ENCODE measurements at regions not wholly inside any gene's neighbourhood (a gene's known extent, or its start where the extent isn't known, plus 50 kb on each side); places are given as distances from the start of the nearest gene placed in this dataset.

- Histone ChIP-seq H3K4me3 (ENCODE audit: low read length) (no peak overlapping the region), H3K9me3 (ENCODE audit: control insufficient read depth, insufficient read depth, low read length) (no peaks in the 10 kb centered on the region), H3K27ac (ENCODE audit: low read length) (no peak overlapping the region), H3K36me3 (ENCODE audit: control insufficient read depth, insufficient read depth, low read length) (no peaks in the 10 kb centered on the region), H3K4me1 (ENCODE audit: control insufficient read depth, insufficient read depth, low read length) (no peaks in the 10 kb centered on the region), H3K27me3 (ENCODE audit: control insufficient read depth, insufficient read depth, low read length) (no peaks in the 10 kb centered on the region)
- no CpG with 5 or more reads among the region's 10 CpGs for WGBS (ENCODE audit: insufficient coverage, insufficient read length)
- no peak for DNase-seq (ENCODE audit: low read depth, low spot score)
These were observed 103.2 kb upstream of the RALGPS2 start for GRCh38 chr1:178621822-178622221.

GRCh38 chr1:178625695-178626094 is 99.3 kb upstream of the RALGPS2 start:
- Histone ChIP-seq H3K4me1 (ENCODE audit: control insufficient read depth, insufficient read depth, low read length) (no peaks in the 10 kb centered on the region), H3K36me3 (ENCODE audit: control insufficient read depth, insufficient read depth, low read length) (no peaks in the 10 kb centered on the region), H3K4me3 (ENCODE audit: low read length) (no peak overlapping the region), H3K27me3 (ENCODE audit: control insufficient read depth, insufficient read depth, low read length) (no peaks in the 10 kb centered on the region), H3K27ac (ENCODE audit: low read length) (no peak overlapping the region), H3K9me3 (ENCODE audit: control insufficient read depth, insufficient read depth, low read length) (no peaks in the 10 kb centered on the region)
- no CpG with 5 or more reads among the region's 1 CpG for WGBS (ENCODE audit: insufficient coverage, insufficient read length)
- DNase-seq (ENCODE audit: low read depth, low spot score): no peak

GRCh38 chr1:178627037-178627436 is 98.0 kb upstream of the RALGPS2 start:
- no peak overlapping the region for H3K4me3 ChIP-seq (ENCODE audit: low read length)
- no CpG with 5 or more reads among the region's 2 CpGs for WGBS (ENCODE audit: insufficient coverage, insufficient read length)
- no peaks in the 10 kb centered on the region for H3K4me1 ChIP-seq (ENCODE audit: control insufficient read depth, insufficient read depth, low read length)
- no peaks in the 10 kb centered on the region for H3K9me3 ChIP-seq (ENCODE audit: control insufficient read depth, insufficient read depth, low read length)
- no peak for DNase-seq (ENCODE audit: low read depth, low spot score)
- no peak overlapping the region for H3K27ac ChIP-seq (ENCODE audit: low read length)
- no peaks in the 10 kb centered on the region for H3K27me3 ChIP-seq (ENCODE audit: control insufficient read depth, insufficient read depth, low read length)
- H3K36me3 ChIP-seq (ENCODE audit: control insufficient read depth, insufficient read depth, low read length): no peaks in the 10 kb centered on the region

GRCh38 chr1:178628637-178629251 is 96.3 kb upstream of the RALGPS2 start:
- H3K27ac ChIP-seq (ENCODE audit: low read length): no peak overlapping the region
- no peak overlapping the region for H3K4me3 ChIP-seq (ENCODE audit: low read length)
- H3K9me3 ChIP-seq (ENCODE audit: control insufficient read depth, insufficient read depth, low read length): no peaks in the 10 kb centered on the region
- no peaks in the 10 kb centered on the region for H3K36me3 ChIP-seq (ENCODE audit: control insufficient read depth, insufficient read depth, low read length)
- WGBS (ENCODE audit: insufficient coverage, insufficient read length): no CpG with 5 or more reads among the region's 2 CpGs
- no peak for DNase-seq (ENCODE audit: low read depth, low spot score)
- no peaks in the 10 kb centered on the region for H3K4me1 ChIP-seq (ENCODE audit: control insufficient read depth, insufficient read depth, low read length)
- H3K27me3 ChIP-seq (ENCODE audit: control insufficient read depth, insufficient read depth, low read length): no peaks in the 10 kb centered on the region

GRCh38 chr1:178629252-178630154 is 95.5 kb upstream of the RALGPS2 start:
- no peak for DNase-seq (ENCODE audit: low read depth, low spot score)
- no peaks in the 10 kb centered on the region for H3K27me3 ChIP-seq (ENCODE audit: control insufficient read depth, insufficient read depth, low read length)
- no peaks in the 10 kb centered on the region for H3K4me1 ChIP-seq (ENCODE audit: control insufficient read depth, insufficient read depth, low read length)
- no peaks in the 10 kb centered on the region for H3K36me3 ChIP-seq (ENCODE audit: control insufficient read depth, insufficient read depth, low read length)
- H3K27ac ChIP-seq (ENCODE audit: low read length): no peak overlapping the region
- H3K9me3 ChIP-seq (ENCODE audit: control insufficient read depth, insufficient read depth, low read length): no peaks in the 10 kb centered on the region
- no peak overlapping the region for H3K4me3 ChIP-seq (ENCODE audit: low read length)
- no CpG with 5 or more reads among the region's 6 CpGs for WGBS (ENCODE audit: insufficient coverage, insufficient read length)

- Histone ChIP-seq H3K4me1 (ENCODE audit: control insufficient read depth, insufficient read depth, low read length) (no peaks in the 10 kb centered on the region), H3K9me3 (ENCODE audit: control insufficient read depth, insufficient read depth, low read length) (no peaks in the 10 kb centered on the region), H3K36me3 (ENCODE audit: control insufficient read depth, insufficient read depth, low read length) (no peaks in the 10 kb centered on the region), H3K4me3 (ENCODE audit: low read length) (no peak overlapping the region), H3K27ac (ENCODE audit: low read length) (no peak overlapping the region), H3K27me3 (ENCODE audit: control insufficient read depth, insufficient read depth, low read length) (no peaks in the 10 kb centered on the region)
- no peak for DNase-seq (ENCODE audit: low read depth, low spot score)
These were observed 94.6 kb upstream of the RALGPS2 start for GRCh38 chr1:178630417-178630816.

GRCh38 chr1:178632653-178633052 is 92.4 kb upstream of the RALGPS2 start:
- WGBS (ENCODE audit: insufficient coverage, insufficient read length): no CpG with 5 or more reads among the region's 5 CpGs
- no peaks in the 10 kb centered on the region for H3K4me1 ChIP-seq (ENCODE audit: control insufficient read depth, insufficient read depth, low read length)
- no peaks in the 10 kb centered on the region for H3K27me3 ChIP-seq (ENCODE audit: control insufficient read depth, insufficient read depth, low read length)
- no peak for DNase-seq (ENCODE audit: low read depth, low spot score)
- no peak overlapping the region for H3K4me3 ChIP-seq (ENCODE audit: low read length)
- no peaks in the 10 kb centered on the region for H3K36me3 ChIP-seq (ENCODE audit: control insufficient read depth, insufficient read depth, low read length)
- H3K27ac ChIP-seq (ENCODE audit: low read length): no peak overlapping the region
- no peaks in the 10 kb centered on the region for H3K9me3 ChIP-seq (ENCODE audit: control insufficient read depth, insufficient read depth, low read length)

GRCh38 chr1:178633056-178633455 is 92.0 kb upstream of the RALGPS2 start:
- no peak for DNase-seq (ENCODE audit: low read depth, low spot score)
- H3K4me1 ChIP-seq (ENCODE audit: control insufficient read depth, insufficient read depth, low read length): no peaks in the 10 kb centered on the region
- WGBS (ENCODE audit: insufficient coverage, insufficient read length): no CpG with 5 or more reads among the region's 4 CpGs
- H3K4me3 ChIP-seq (ENCODE audit: low read length): no peak overlapping the region
- no peaks in the 10 kb centered on the region for H3K9me3 ChIP-seq (ENCODE audit: control insufficient read depth, insufficient read depth, low read length)
- no peak overlapping the region for H3K27ac ChIP-seq (ENCODE audit: low read length)
- H3K36me3 ChIP-seq (ENCODE audit: control insufficient read depth, insufficient read depth, low read length): no peaks in the 10 kb centered on the region
- no peaks in the 10 kb centered on the region for H3K27me3 ChIP-seq (ENCODE audit: control insufficient read depth, insufficient read depth, low read length)

GRCh38 chr1:178634445-178634844 is 90.6 kb upstream of the RALGPS2 start:
- H3K4me3 ChIP-seq (ENCODE audit: low read length): no peak overlapping the region
- no peak for DNase-seq (ENCODE audit: low read depth, low spot score)
- H3K27ac ChIP-seq (ENCODE audit: low read length): no peak overlapping the region
- H3K27me3 ChIP-seq (ENCODE audit: control insufficient read depth, insufficient read depth, low read length): no peaks in the 10 kb centered on the region
- no peaks in the 10 kb centered on the region for H3K36me3 ChIP-seq (ENCODE audit: control insufficient read depth, insufficient read depth, low read length)
- WGBS (ENCODE audit: insufficient coverage, insufficient read length): no CpG with 5 or more reads among the region's 2 CpGs
- no peaks in the 10 kb centered on the region for H3K9me3 ChIP-seq (ENCODE audit: control insufficient read depth, insufficient read depth, low read length)
- H3K4me1 ChIP-seq (ENCODE audit: control insufficient read depth, insufficient read depth, low read length): no peaks in the 10 kb centered on the region

- H3K4me1 ChIP-seq (ENCODE audit: control insufficient read depth, insufficient read depth, low read length): no peaks in the 10 kb centered on the region; the same call in 1 of the 2 replicates
- H3K9me3 ChIP-seq (ENCODE audit: control insufficient read depth, insufficient read depth, low read length): no peaks in the 10 kb centered on the region
- WGBS (ENCODE audit: insufficient coverage, insufficient read length): no CpG with 5 or more reads among the region's 1 CpG
- H3K4me3 ChIP-seq (ENCODE audit: low read length): no peak overlapping the region
- DNase-seq (ENCODE audit: low read depth, low spot score): no peak
- H3K36me3 ChIP-seq (ENCODE audit: control insufficient read depth, insufficient read depth, low read length): no peaks in the 10 kb centered on the region
- H3K27ac ChIP-seq (ENCODE audit: low read length): no peak overlapping the region
- no peaks in the 10 kb centered on the region for H3K27me3 ChIP-seq (ENCODE audit: control insufficient read depth, insufficient read depth, low read length)
These were observed 87.2 kb upstream of the RALGPS2 start for GRCh38 chr1:178637841-178638240.

- Histone ChIP-seq H3K4me1 (ENCODE audit: control insufficient read depth, insufficient read depth, low read length) (no peaks in the 10 kb centered on the region; the same call in 1 of the 2 replicates), H3K27ac (ENCODE audit: low read length) (no peak overlapping the region), H3K4me3 (ENCODE audit: low read length) (no peak overlapping the region), H3K27me3 (ENCODE audit: control insufficient read depth, insufficient read depth, low read length) (no peaks in the 10 kb centered on the region), H3K9me3 (ENCODE audit: control insufficient read depth, insufficient read depth, low read length) (no peaks in the 10 kb centered on the region), H3K36me3 (ENCODE audit: control insufficient read depth, insufficient read depth, low read length) (no peaks in the 10 kb centered on the region)
- DNase-seq (ENCODE audit: low read depth, low spot score): no peak
These were observed 85.7 kb upstream of the RALGPS2 start for GRCh38 chr1:178639326-178639725.
